HepG2 (cell line): ENCODE measurements at regions not wholly inside any gene's neighbourhood (a gene's known extent, or its start where the extent isn't known, plus 50 kb on each side); places are given as distances from the start of the nearest gene placed in this dataset.

ENCODE experiments used
- ARHGAP35 ChIP-seq: sonication (generic); formaldehyde crosslinking; IDR thresholded peaks from 2 replicates; pipeline ENCODE4 v1.9.0; 2022; ENCODE audit warnings: mild to moderate bottlenecking, inconsistent platforms, moderate library complexity, missing genetic modification reagents, borderline replicate concordance
- CREB1 ChIP-seq, 2 experiments: fragments of 450-650 bp in 1 of 2; IDR thresholded peaks; 2 replicates each; pipeline ENCODE4 v1.6.1; 2016 to 2017; ENCODE audit warnings: control low read depth in 1 of 2, mild to moderate bottlenecking in 1 of 2, missing compliant biosample characterization in 1 of 2, missing genetic modification characterization in 1 of 2
- HDAC2 ChIP-seq: sonication (generic); formaldehyde crosslinking; IDR thresholded peaks from 2 replicates; pipeline ENCODE4 v1.4.0; 2020; ENCODE audit warnings: missing genetic modification reagents
- HNRNPLL ChIP-seq: fragments of 200-400 bp; formaldehyde crosslinking; IDR thresholded peaks from 2 replicates; pipeline ENCODE4 v1.6.1; 2017; ENCODE audit warnings: mild to moderate bottlenecking, low read depth, low read length; ENCODE audit not compliant: poor library complexity, severe bottlenecking
- MYC ChIP-seq: sonication (generic); formaldehyde crosslinking; IDR thresholded peaks from 2 replicates; pipeline ENCODE4 v1.9.0; 2021; ENCODE audit warnings: missing genetic modification reagents, borderline replicate concordance
- SKI ChIP-seq: fragments of 450-650 bp; IDR thresholded peaks from one replicate; pipeline ENCODE4 v1.6.1; 2018; ENCODE audit warnings: mild to moderate bottlenecking; ENCODE audit not compliant: partially characterized antibody
- ZNF143 ChIP-seq: sonication (generic); formaldehyde crosslinking; IDR thresholded peaks from 2 replicates; pipeline ENCODE4 v1.4.0; 2020; ENCODE audit warnings: missing genetic modification reagents
- ZNF274 ChIP-seq: sonication (generic); formaldehyde crosslinking; IDR thresholded peaks from 2 replicates; pipeline ENCODE4 v1.5.1; 2020; ENCODE audit warnings: mild to moderate bottlenecking, missing genetic modification reagents
- TF ChIP-seq, protein P1 (sequence below): IDR thresholded peaks from 2 replicates; pipeline ENCODE4 v1.6.1; 2012; ENCODE audit warnings: inconsistent platforms
- TF ChIP-seq, protein P2 (sequence below): sonication (generic); formaldehyde crosslinking; IDR thresholded peaks from 2 replicates; pipeline ENCODE4 v1.5.0; 2020; ENCODE audit warnings: mild to moderate bottlenecking, missing genetic modification reagents, moderate library complexity
- TF ChIP-seq, protein P3 (sequence below): sonication (generic); formaldehyde crosslinking; IDR thresholded peaks from 2 replicates; pipeline ENCODE4 v1.9.0; 2021; ENCODE audit warnings: missing genetic modification reagents, mild to moderate bottlenecking, borderline replicate concordance

DNA sequence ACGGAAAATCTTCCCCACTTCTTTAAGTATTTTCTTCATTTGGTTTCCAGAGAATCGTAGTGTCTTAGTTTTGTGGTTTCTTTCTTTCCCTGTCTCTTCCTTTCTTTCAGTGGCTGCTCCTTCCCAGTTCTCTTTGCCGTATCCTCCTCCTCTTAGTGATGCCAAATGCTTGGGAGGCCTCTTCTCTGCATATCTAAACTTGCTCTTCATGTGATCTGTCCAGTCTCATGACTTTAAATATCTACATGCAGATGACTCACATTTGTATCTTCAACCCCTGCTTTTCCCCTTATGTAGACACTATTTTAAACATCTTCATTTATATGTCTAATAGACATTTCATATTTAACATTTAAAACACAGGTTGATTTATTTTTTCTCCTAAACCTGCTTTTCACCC is 149.2 kb downstream of the PTCSC3 start:
- TF ChIP-seq ARHGAP35 (CRISPR knock-in tag) = no peak
- no peak for TF ChIP-seq ZNF143 (CRISPR knock-in tag)
- TF ChIP-seq HNRNPLL = no peak
- no peak for TF ChIP-seq MYC (CRISPR knock-in tag)
- TF ChIP-seq, protein P1, sequence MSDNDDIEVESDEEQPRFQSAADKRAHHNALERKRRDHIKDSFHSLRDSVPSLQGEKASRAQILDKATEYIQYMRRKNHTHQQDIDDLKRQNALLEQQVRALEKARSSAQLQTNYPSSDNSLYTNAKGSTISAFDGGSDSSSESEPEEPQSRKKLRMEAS = no peak
- TF ChIP-seq CREB1 (IDR thresholded peaks at IDR 0.05) = no peak
- no peak for TF ChIP-seq CREB1 (CRISPR knock-in tag; IDR thresholded peaks at IDR 0.05)
- TF ChIP-seq ZNF274 (CRISPR knock-in tag) = no peak
- TF ChIP-seq, protein P2, sequence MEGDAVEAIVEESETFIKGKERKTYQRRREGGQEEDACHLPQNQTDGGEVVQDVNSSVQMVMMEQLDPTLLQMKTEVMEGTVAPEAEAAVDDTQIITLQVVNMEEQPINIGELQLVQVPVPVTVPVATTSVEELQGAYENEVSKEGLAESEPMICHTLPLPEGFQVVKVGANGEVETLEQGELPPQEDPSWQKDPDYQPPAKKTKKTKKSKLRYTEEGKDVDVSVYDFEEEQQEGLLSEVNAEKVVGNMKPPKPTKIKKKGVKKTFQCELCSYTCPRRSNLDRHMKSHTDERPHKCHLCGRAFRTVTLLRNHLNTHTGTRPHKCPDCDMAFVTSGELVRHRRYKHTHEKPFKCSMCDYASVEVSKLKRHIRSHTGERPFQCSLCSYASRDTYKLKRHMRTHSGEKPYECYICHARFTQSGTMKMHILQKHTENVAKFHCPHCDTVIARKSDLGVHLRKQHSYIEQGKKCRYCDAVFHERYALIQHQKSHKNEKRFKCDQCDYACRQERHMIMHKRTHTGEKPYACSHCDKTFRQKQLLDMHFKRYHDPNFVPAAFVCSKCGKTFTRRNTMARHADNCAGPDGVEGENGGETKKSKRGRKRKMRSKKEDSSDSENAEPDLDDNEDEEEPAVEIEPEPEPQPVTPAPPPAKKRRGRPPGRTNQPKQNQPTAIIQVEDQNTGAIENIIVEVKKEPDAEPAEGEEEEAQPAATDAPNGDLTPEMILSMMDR (CRISPR knock-in tag) = no peak
- TF ChIP-seq, protein P3, sequence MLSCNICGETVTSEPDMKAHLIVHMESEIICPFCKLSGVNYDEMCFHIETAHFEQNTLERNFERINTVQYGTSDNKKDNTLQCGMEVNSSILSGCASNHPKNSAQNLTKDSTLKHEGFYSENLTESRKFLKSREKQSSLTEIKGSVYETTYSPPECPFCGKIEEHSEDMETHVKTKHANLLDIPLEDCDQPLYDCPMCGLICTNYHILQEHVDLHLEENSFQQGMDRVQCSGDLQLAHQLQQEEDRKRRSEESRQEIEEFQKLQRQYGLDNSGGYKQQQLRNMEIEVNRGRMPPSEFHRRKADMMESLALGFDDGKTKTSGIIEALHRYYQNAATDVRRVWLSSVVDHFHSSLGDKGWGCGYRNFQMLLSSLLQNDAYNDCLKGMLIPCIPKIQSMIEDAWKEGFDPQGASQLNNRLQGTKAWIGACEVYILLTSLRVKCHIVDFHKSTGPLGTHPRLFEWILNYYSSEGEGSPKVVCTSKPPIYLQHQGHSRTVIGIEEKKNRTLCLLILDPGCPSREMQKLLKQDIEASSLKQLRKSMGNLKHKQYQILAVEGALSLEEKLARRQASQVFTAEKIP (CRISPR knock-in tag) = no peak
- TF ChIP-seq SKI = no peak
- no peak for TF ChIP-seq HDAC2 (CRISPR knock-in tag)
